ENCODE measurements at regions not wholly inside any gene's neighbourhood (a gene's known extent, or its start where the extent isn't known, plus 50 kb on each side); places are given as distances from the start of the nearest gene placed in this dataset.

DNA sequence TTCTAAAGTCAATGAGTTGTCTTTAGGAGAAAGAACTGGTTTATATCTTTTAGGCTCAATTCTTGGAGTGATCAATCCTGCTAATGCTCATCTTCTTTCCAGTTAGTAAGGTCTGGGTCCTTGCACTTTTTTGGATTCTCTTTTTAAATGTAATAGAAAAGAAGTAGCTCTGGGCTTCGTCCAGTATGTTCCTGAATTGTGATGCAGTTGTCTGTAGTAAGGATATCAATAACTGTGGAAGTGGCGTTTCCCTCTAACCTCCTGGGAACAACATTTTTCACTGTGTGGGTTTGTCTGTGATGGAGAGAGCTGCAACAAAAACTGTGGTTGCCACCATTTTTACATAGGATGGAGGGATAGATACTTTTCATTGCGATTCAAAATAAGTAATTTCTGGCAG lies 367.2 kb downstream of the USP25 start:
- Histone ChIP-seq H3K4me2 (ENCODE audit: low read length) (no peak overlapping the region), H3K9ac (ENCODE audit: low read length) (no peak overlapping the region), H3K4me3 (ENCODE audit: low read length) (no peak overlapping the region), H4K20me1 (ENCODE audit: insufficient read depth, low read length) (no peaks in the 10 kb centered on the region), H3K36me3 (replicated peaks; ENCODE audit: low read depth, low read length) (no peaks in the 10 kb centered on the region), H3K4me1 (ENCODE audit: low read length) (no peaks in the 10 kb centered on the region), H2AFZ (ENCODE audit: low read depth, low read length) (no peak overlapping the region), H3K79me2 (ENCODE audit: low read length) (no peaks in the 10 kb centered on the region), H3K27ac (ENCODE audit: low read length) (no peak overlapping the region), H3K27me3 (ENCODE audit: low read depth, low read length) (no peaks in the 10 kb centered on the region), H3K9me3 (ENCODE audit: insufficient read depth, low read length) (no peaks in the 10 kb centered on the region)
- TF ChIP-seq EZH2phosphoT487 (IDR thresholded peaks at IDR 0.05; ENCODE audit: low read depth), result no peak
- TF ChIP-seq, protein P1, sequence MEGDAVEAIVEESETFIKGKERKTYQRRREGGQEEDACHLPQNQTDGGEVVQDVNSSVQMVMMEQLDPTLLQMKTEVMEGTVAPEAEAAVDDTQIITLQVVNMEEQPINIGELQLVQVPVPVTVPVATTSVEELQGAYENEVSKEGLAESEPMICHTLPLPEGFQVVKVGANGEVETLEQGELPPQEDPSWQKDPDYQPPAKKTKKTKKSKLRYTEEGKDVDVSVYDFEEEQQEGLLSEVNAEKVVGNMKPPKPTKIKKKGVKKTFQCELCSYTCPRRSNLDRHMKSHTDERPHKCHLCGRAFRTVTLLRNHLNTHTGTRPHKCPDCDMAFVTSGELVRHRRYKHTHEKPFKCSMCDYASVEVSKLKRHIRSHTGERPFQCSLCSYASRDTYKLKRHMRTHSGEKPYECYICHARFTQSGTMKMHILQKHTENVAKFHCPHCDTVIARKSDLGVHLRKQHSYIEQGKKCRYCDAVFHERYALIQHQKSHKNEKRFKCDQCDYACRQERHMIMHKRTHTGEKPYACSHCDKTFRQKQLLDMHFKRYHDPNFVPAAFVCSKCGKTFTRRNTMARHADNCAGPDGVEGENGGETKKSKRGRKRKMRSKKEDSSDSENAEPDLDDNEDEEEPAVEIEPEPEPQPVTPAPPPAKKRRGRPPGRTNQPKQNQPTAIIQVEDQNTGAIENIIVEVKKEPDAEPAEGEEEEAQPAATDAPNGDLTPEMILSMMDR (IDR thresholded peaks at IDR 0.05; ENCODE audit: low read depth, low read length), result no peak

DNA sequence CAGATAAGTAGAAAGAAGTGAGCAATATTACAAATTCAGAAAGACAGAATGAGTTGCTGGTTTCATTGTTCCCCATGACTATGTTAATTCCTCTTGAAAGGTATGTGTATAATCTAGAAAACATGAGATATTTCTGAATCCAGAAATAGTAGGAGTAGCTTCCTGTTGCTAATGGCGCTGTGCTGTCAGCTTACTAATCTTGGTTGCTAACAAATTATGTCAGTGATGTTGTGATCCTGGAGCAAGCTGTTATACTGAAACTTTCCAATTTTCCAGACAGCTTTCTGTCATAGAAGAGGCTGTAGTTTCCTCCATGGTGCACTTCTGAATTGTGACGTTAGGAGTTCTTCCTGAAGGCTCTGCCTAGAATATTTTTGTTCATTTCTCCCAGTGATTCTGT lies 372.3 kb downstream of the USP25 start:
- TF ChIP-seq, protein P1 (IDR thresholded peaks at IDR 0.05; ENCODE audit: low read depth, low read length), result no peak
- no peak for TF ChIP-seq EZH2phosphoT487 (IDR thresholded peaks at IDR 0.05; ENCODE audit: low read depth)
- no peak overlapping the region for H3K4me2 ChIP-seq (ENCODE audit: low read length)
- no peak overlapping the region for H3K4me3 ChIP-seq (ENCODE audit: low read length)
- H3K36me3 ChIP-seq (replicated peaks; ENCODE audit: low read depth, low read length), result no peaks in the 10 kb centered on the region
- H3K9ac ChIP-seq (ENCODE audit: low read length), result no peak overlapping the region
- H2AFZ ChIP-seq (ENCODE audit: low read depth, low read length), result no peak overlapping the region
- H3K9me3 ChIP-seq (ENCODE audit: insufficient read depth, low read length), result no peaks in the 10 kb centered on the region
- no peaks in the 10 kb centered on the region for H3K27me3 ChIP-seq (ENCODE audit: low read depth, low read length)
- no peaks in the 10 kb centered on the region for H3K4me1 ChIP-seq (ENCODE audit: low read length)
- H4K20me1 ChIP-seq (ENCODE audit: insufficient read depth, low read length), result no peaks in the 10 kb centered on the region
- H3K79me2 ChIP-seq (ENCODE audit: low read length), result no peaks in the 10 kb centered on the region
- H3K27ac ChIP-seq (ENCODE audit: low read length), result no peak overlapping the region

DNA sequence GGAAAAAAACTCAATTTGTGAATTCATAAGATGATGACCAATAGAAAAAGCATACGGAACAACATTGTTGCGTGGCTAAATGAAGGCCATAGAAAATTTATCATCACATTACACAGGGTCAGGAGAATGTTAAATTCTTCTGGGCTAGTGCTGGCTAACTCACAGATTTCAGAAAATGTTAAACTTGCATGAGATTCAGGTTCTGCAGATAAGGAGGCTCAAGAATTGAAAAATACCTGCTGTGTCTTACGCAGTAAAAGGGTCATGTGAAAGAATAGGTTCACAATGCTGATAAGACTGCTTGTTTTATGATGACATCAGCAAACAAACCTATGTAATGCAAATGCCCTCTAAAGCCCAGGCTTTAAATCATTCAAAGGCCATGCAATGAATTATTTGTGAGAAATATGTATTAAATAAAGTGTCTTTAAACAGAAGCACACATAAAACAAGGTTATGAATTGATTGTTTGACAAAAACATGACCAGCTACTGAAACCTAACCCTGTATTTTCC lies 378.8 kb downstream of the USP25 start:
- H4K20me1 ChIP-seq (ENCODE audit: insufficient read depth, low read length), result no peaks in the 10 kb centered on the region
- no peaks in the 10 kb centered on the region for H3K79me2 ChIP-seq (ENCODE audit: low read length)
- H3K4me2 ChIP-seq (ENCODE audit: low read length), result no peak overlapping the region
- no peaks in the 10 kb centered on the region for H3K9me3 ChIP-seq (ENCODE audit: insufficient read depth, low read length)
- H3K27ac ChIP-seq (ENCODE audit: low read length), result no peak overlapping the region
- no peak overlapping the region for H3K4me3 ChIP-seq (ENCODE audit: low read length)
- TF ChIP-seq EZH2phosphoT487 (IDR thresholded peaks at IDR 0.05; ENCODE audit: low read depth), result no peak
- TF ChIP-seq, protein P1 (IDR thresholded peaks at IDR 0.05; ENCODE audit: low read depth, low read length), result no peak
- no peak overlapping the region for H2AFZ ChIP-seq (ENCODE audit: low read depth, low read length)
- H3K36me3 ChIP-seq (replicated peaks; ENCODE audit: low read depth, low read length), result no peaks in the 10 kb centered on the region
- H3K27me3 ChIP-seq (ENCODE audit: low read depth, low read length), result no peaks in the 10 kb centered on the region
- no peak overlapping the region for H3K9ac ChIP-seq (ENCODE audit: low read length)
- H3K4me1 ChIP-seq (ENCODE audit: low read length), result no peaks in the 10 kb centered on the region

DNA sequence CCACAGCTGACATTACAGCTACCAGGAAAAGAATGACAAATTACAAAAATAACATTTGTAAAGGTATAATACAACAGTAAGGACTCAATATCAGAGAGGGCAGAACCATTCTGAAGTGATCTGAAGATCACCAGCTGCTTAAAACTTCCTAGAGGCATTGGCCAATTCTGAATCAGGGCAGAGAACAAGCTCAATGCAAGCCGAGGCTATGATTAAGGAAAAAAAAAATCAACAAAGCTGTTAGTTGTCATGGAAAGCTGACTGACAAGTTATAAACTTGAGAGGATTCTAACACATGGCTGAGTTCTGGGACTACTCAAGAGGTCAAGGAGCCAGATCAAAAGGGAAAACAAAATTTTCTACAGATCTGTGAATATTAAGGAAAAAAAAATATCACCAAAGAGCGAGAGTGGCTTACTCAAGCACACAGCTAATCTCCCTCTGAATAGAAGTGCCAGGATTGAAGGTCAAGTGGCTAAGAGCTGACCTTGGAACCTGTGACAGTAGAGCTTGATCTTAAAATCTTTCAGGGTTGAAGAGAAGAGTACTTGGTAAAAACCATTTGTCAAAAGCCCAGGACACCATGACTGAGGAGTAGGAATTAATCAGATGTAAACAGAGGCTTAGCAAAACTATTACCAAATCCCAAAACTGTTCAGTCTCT lies 383.4 kb downstream of the USP25 start:
- Histone ChIP-seq H3K4me3 (ENCODE audit: low read length) (no peak overlapping the region), H3K27ac (ENCODE audit: low read length) (no peak overlapping the region), H3K4me1 (ENCODE audit: low read length) (no peaks in the 10 kb centered on the region), H3K36me3 (replicated peaks; ENCODE audit: low read depth, low read length) (no peaks in the 10 kb centered on the region), H4K20me1 (ENCODE audit: insufficient read depth, low read length) (no peaks in the 10 kb centered on the region), H3K4me2 (ENCODE audit: low read length) (no peak overlapping the region), H3K27me3 (ENCODE audit: low read depth, low read length) (no peaks in the 10 kb centered on the region), H2AFZ (ENCODE audit: low read depth, low read length) (no peak overlapping the region), H3K9ac (ENCODE audit: low read length) (no peak overlapping the region), H3K79me2 (ENCODE audit: low read length) (no peaks in the 10 kb centered on the region), H3K9me3 (ENCODE audit: insufficient read depth, low read length) (no peaks in the 10 kb centered on the region)
- TF ChIP-seq, protein P1 (IDR thresholded peaks at IDR 0.05; ENCODE audit: low read depth, low read length), result no peak
- TF ChIP-seq EZH2phosphoT487 (IDR thresholded peaks at IDR 0.05; ENCODE audit: low read depth), result no peak
